SK-N-MC (cell line): ENCODE measurements at regions not wholly inside any gene's neighbourhood (a gene's known extent, or its start where the extent isn't known, plus 50 kb on each side); places are given as distances from the start of the nearest gene placed in this dataset.

Experiments
- EZH2 ChIP-seq: fragments of 200-600 bp; sonication (generic); IDR thresholded peaks from one replicate; pipeline ENCODE4 v1.6.1; 2017; ENCODE audit warnings: antibody characterized with exemption
- FOXP2 ChIP-seq: optimal IDR thresholded peaks from 2 replicates; pipeline ENCODE3; 2011; ENCODE audit warnings: mild to moderate bottlenecking, moderate library complexity; ENCODE audit not compliant: insufficient read depth; ENCODE audit errors: extremely low read length, control extremely low read depth
- POLR2AphosphoS5 ChIP-seq: IDR thresholded peaks from 2 replicates; pipeline ENCODE4 v1.6.1; 2012; ENCODE audit warnings: mild to moderate bottlenecking, low read depth, low read length, borderline replicate concordance

- TF ChIP-seq EZH2 (no peak), POLR2AphosphoS5 (no peak), FOXP2 (no peak)
Observed at GRCh38 chr1:214913966-214914365, 168.6 kb upstream of the KCNK2 start.
